ENCODE measurements at regions not wholly inside any gene's neighbourhood (a gene's known extent, or its start where the extent isn't known, plus 50 kb on each side); places are given as distances from the start of the nearest gene placed in this dataset.
"Not testable (repeated sequence)": the region's sequence is repeated elsewhere in the genome, so short reads cannot be mapped to it uniquely, and the experiment has no call there.

DNA sequence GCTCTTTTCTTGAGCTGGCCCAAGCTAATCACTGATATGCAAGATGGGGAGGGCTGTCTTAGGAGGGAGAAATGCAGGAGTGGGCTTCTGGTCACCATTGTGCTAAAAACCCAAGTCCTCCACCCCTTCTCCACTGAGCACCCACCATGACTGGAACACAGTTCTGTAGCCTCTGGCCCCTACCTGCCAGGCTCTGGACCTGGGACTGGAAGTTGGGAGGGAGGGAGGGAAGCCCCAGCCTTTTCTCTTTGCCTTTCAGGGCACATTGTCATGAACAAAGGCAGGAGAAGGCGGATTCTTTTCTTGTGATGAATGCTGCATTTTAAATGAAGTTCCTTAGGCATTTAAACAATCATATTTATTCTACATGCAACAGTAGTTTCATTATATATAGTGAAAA, 559.1 kb upstream of the TRPC7 start:
- ChIA-PET CTCF (no interaction called here), POLR2A (no interaction called here)

- ChIA-PET CTCF (no interaction called here), POLR2A (no interaction called here)
Measured at GRCh38 chr5:136910625-136911024, 545.3 kb upstream of the TRPC7 start.

DNA sequence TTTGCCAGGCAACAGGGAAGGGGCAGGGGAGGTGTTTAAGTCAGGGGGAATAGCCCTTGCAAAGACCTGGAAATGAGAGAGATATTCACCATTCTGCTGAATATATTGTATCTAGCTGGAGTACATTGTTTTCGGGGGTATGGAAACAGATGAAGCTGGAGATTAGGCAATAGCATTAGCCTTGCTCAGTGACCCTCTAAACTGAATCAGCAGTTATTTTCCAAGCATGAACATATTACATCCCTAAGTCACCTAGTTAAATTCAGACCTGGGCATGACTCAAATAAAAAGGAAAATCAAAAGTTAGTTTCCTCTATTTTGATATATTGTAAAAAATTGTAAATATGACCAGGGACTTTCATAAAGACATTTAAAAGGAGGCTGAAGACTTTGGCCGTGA, 544.6 kb upstream of the TRPC7 start:
- POLR2A ChIA-PET: no interaction called here
- CTCF ChIA-PET: no interaction called here

- POLR2A ChIA-PET: no interaction called here
Measured at GRCh38 chr5:136907371-136907770, 542.0 kb upstream of the TRPC7 start.

DNA sequence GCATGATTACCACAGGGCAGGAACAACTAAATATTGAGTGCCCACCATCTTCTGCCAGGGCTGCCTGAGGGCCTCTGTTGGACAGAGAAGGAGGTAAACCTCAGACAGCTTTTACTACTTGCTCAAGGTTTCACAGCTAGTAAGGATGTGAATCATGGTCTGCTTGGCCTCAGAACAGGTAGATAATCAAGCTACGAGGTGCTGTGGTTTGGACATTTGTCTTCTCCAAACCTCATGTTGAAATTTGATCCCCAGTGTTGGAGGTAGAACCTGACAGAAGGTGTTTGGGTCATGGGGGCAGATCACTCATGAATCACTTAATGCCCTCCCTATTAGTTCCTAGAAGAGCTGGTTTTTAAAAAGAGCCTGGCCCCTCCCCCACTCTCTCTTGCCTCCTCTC, 541.2 kb upstream of the TRPC7 start:
- POLR2A ChIA-PET: no interaction called here
- CTCF ChIA-PET: no interaction called here

More at GRCh38 chr5:136907371-136907770, 542.0 kb upstream of the TRPC7 start:
- CTCF ChIA-PET: no interaction called here

DNA sequence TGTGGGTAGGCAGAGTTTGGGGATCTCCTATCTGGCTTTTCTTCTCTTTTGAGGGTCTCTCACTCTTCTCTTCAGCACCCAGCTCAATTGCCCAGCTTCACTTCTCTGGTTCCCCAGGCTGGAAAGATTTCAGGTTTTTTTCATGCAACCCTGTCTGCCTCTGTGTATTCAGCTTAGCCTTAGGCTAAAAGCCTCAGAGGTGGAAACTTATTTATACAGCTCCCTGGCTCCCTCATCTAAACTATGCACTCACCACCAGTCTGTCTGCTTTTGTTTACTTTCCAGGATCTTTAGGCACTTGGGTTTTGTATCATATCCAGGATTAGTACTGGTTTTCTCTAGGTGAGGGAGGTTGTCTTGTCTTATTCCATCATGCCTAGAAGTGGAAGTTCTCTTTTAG, 540.2 kb upstream of the TRPC7 start:
- ChIA-PET CTCF (no interaction called here), POLR2A (no interaction called here)

- ChIA-PET CTCF (no interaction called here), POLR2A (no interaction called here)
Measured at GRCh38 chr5:136894070-136894469, 528.7 kb upstream of the TRPC7 start.

GRCh38 chr5:136892000-136892399, 526.7 kb upstream of the TRPC7 start:
- CTCF ChIA-PET: no interaction called here
- POLR2A ChIA-PET: no interaction called here

GRCh38 chr5:136891175-136891972, 526.0 kb upstream of the TRPC7 start:
- ChIA-PET CTCF (no interaction called here), POLR2A (no interaction called here)

- CTCF ChIA-PET: no interaction called here
Measured at GRCh38 chr5:136890431-136891148, 525.2 kb upstream of the TRPC7 start.

DNA sequence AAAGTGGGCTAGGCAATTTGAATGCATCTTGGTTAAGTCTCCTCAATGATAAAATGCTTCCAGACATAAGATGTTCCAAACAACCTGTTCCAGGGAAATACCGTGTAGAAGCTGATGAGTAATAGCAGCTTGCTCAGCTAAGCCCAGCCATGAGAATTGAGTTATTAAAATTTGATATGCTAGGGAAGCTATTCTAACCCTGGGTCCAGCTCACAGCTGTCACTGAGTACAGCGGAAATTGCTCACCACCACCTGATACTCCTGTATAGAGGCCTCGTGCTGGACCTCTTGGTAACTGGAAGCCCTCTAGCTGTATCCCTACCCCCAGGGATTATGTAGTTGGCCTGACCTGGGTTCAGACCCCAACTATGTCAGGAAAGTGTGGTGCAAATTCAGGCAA, 521.3 kb upstream of the TRPC7 start:
- POLR2A ChIA-PET: no interaction called here
- CTCF ChIA-PET: no interaction called here

More at GRCh38 chr5:136890431-136891148, 525.2 kb upstream of the TRPC7 start:
- POLR2A ChIA-PET: no interaction called here

- CTCF ChIA-PET: no interaction called here
- POLR2A ChIA-PET: no interaction called here
Measured at GRCh38 chr5:136864960-136865359, 499.6 kb upstream of the TRPC7 start.

DNA sequence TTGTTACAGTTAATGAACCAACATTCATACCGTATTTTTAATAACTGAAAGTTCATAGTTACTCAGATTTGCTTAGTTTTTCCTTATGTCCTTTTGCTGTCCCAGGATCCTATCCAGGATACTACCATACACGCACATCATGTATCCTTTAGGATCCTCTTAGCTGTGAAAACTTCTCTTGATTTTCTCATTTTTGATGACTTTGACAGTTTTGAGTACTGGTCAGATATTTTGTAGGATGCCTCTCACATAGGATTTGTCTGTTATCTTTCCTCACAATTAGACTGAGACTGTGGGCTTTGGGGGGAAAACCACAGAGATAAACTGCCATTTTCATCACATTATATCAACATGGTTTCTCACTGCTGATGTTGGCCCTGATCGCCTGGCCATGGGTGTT, 491.3 kb upstream of the TRPC7 start:
- POLR2A ChIA-PET: no interaction called here
- CTCF ChIA-PET: no interaction called here

- ChIA-PET CTCF (no interaction called here), POLR2A (no interaction called here)
Measured at GRCh38 chr5:136853971-136854370, 488.6 kb upstream of the TRPC7 start.

DNA sequence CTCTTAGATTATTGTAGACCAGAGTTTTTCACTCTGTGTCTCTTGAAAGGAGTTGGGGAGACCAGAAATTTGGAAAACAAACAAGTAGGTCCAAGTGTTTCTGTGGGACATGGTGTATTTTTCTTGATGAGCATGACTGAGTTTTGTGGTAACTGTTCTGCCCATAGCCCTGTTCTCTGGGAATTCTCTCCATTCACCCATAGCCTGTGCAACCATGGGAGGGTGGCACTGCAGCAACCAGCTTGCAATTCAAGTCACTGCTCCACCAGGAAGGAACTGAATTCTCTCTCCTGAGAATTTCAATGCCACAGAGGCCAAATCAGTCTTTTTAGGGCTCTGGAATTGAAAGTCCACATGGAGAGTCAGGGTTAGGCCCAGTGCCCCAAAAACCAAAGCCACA, 475.3 kb upstream of the TRPC7 start:
- ChIA-PET CTCF (no interaction called here), POLR2A (no interaction called here)

GRCh38 chr5:136836093-136836492, 470.7 kb upstream of the TRPC7 start:
- ChIA-PET CTCF (no interaction called here), POLR2A (no interaction called here)

DNA sequence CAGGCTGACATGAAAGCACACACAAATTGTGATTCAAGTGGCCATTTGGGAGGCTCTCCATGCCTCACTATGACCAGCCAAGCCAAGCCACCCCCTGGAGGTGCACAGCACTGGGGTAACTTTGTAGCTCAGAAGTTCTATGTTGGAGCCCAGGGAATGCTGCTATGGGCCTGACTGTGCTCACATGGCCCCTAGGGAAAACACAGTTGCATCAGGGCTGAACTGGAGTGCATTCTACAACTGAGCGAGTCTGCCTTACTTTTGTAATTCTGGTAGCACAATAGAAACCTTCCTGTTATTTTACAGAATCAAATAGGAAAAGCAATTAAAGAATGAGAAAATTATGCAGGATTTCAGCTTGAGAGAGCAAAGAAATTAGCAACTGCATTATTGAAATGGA, 455.5 kb upstream of the TRPC7 start:
- CTCF ChIA-PET: no interaction called here
- POLR2A ChIA-PET: no interaction called here

GRCh38 chr5:136819526-136820302, 454.4 kb upstream of the TRPC7 start:
- CTCF ChIA-PET: no interaction called here

DNA sequence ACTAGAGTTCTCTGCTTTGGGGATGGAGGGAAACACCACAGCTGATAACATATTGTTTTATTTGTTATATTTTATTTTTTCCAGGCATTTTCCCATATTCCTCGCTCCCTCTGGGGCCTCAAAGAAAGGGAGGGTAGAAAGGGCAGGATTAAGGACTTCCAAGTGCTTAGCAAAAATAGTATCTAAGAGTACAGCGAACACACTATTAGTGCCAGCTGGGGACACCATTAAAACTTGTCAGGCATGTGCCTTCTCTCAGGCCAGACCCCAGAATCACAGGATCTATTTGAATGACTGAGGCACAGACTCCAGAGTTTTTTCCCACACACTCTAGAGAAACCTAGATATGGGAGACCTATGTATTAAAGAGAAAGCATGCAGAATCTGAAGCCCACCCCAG, 451.0 kb upstream of the TRPC7 start:
- CTCF ChIA-PET: no interaction called here
- POLR2A ChIA-PET: no interaction called here

More at GRCh38 chr5:136819526-136820302, 454.4 kb upstream of the TRPC7 start:
- POLR2A ChIA-PET: no interaction called here

GRCh38 chr5:136814619-136815378, 449.5 kb upstream of the TRPC7 start:
- ChIA-PET POLR2A (no interaction called here), CTCF (no interaction called here)

- POLR2A ChIA-PET, CTCF ChIA-PET: not testable (repeated sequence)
Measured at GRCh38 chr5:136812270-136812669, 446.9 kb upstream of the TRPC7 start.
